UCSD-AML1 (cell line): ENCODE measurements at regions not wholly inside any gene's neighbourhood (a gene's known extent, or its start where the extent isn't known, plus 50 kb on each side); places are given as distances from the start of the nearest gene placed in this dataset.
"Not testable (repeated sequence)": the region's sequence is repeated elsewhere in the genome, so short reads cannot be mapped to it uniquely, and the experiment has no call there.

ENCODE experiments used
- DNase-seq: peaks from one replicate; lab custom pipeline; 2025; ENCODE audit not compliant: unreplicated experiment; lab: John Stamatoyannopoulos, UW

- DNase-seq, result no peak
Observed at GRCh38 chr17:37859451-37859850, 64.8 kb upstream of the TBC1D3K start.

- DNase-seq, result not testable (repeated sequence)
Observed at GRCh38 chr17:37858391-37858790, 65.8 kb upstream of the TBC1D3K start.

GRCh38 chr17:37856245-37856644 is 68.0 kb upstream of the TBC1D3K start:
- DNase-seq, result no peak

GRCh38 chr17:37849617-37849972 is 74.6 kb upstream of the TBC1D3K start:
- no peak for DNase-seq

- no peak for DNase-seq
Observed at GRCh38 chr17:37848690-37849616, 75.3 kb upstream of the TBC1D3K start.

GRCh38 chr17:37847811-37848331 is 76.3 kb upstream of the TBC1D3K start:
- DNase-seq, result no peak

GRCh38 chr17:37847102-37847501 is 77.1 kb upstream of the TBC1D3K start:
- no peak for DNase-seq

- DNase-seq, result no peak
Observed at GRCh38 chr17:37844977-37845293, 79.3 kb upstream of the TBC1D3K start.

GRCh38 chr17:37844158-37844976 is 79.8 kb upstream of the TBC1D3K start:
- no peak for DNase-seq

- no peak for DNase-seq
Observed at GRCh38 chr17:37842401-37842800, 81.8 kb upstream of the TBC1D3K start.

GRCh38 chr17:37841232-37841631 is 83.0 kb upstream of the TBC1D3K start:
- no peak for DNase-seq

- no peak for DNase-seq
Observed at GRCh38 chr17:37840576-37840975, 83.6 kb upstream of the TBC1D3K start.

- no peak for DNase-seq
Observed at GRCh38 chr17:37839196-37839978, 84.8 kb upstream of the TBC1D3K start.

- no peak for DNase-seq
Observed at GRCh38 chr17:37838276-37838675, 85.9 kb upstream of the TBC1D3K start.

- no peak for DNase-seq
Observed at GRCh38 chr17:37836593-37836992, 87.6 kb upstream of the TBC1D3K start.

GRCh38 chr17:37834168-37834567 is 89.3 kb upstream of the HNF1B start:
- DNase-seq, result no peak

- peak; percentile 58 for DNase-seq
Observed at GRCh38 chr17:37833237-37833859, 88.5 kb upstream of the HNF1B start.

GRCh38 chr17:37831986-37832385 is 87.1 kb upstream of the HNF1B start:
- DNase-seq, result no peak

GRCh38 chr17:37831492-37831891 is 86.6 kb upstream of the HNF1B start:
- DNase-seq, result no peak

- no peak for DNase-seq
Observed at GRCh38 chr17:37830151-37830993, 85.5 kb upstream of the HNF1B start.
